HG02943 (cell line): ENCODE measurements at regions not wholly inside any gene's neighbourhood (a gene's known extent, or its start where the extent isn't known, plus 50 kb on each side); places are given as distances from the start of the nearest gene placed in this dataset.
"Not testable (repeated sequence)": the region's sequence is repeated elsewhere in the genome, so short reads cannot be mapped to it uniquely, and the experiment has no call there.

Experiments used
- ATAC-seq: cut with Tn5 transposase; IDR thresholded peaks from one replicate; pipeline ENCODE4 v1.9.1; 2021; ENCODE audit warnings: mild to moderate bottlenecking, low read depth, moderate library complexity; ENCODE audit not compliant: unreplicated experiment

DNA sequence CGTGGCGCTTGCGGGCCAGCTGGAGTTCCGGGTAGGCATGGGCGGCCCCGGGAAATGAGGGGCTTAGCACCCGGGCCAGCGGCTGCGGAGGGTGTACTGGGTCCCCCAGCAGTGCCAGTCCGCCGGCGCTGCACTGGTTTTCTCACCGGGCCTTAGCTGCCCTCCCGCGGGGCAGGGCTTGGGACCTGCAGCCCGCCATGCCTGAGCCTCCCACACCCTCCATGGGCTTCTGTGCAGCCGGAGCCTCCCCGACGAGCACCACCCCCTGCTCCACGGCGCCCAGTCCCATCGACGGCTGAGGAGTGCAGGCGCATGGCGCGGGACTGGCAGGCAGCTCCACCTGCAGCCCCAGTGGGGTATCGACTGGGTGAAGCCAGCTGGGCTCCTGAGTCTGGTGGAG, 852.6 kb upstream of the MIR17HG start:
- not testable (repeated sequence) for ATAC-seq

DNA sequence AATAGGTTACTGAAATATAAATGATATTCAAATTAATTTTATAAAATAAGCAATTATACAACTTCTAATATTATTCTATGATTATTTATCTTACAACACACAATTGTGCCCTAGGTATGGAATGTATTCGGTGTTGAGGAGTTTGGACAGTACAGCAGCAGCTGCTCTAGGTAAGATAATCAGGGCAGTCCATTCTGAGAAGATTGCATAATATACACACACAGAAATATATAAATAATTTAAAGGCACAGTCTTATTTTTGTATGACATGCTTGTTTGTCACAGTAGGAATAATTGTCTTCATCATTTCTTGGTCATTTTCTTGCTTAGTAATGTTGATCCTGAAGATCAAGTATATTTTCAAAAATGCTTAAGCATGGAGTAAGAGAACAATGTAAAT, 849.4 kb upstream of the MIR17HG start:
- ATAC-seq, result no peak

DNA sequence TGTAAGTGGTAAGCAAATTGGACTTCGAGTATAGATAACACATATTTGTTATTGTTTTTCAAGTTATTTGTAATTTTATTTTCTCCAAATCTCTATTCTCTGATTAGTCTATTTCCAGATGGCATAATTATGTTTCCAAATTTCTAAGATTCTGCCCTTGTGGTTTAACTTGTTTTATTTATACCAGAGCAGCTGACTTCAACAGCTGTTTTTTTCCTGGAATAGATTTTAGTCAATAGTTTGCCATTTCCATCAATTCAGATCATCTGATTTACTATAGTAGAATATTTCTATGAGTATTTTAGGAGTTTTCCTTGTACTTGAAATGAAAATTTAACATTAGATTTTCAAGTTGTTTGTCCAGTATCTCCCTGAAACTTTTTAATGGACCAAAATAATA, 848.7 kb upstream of the MIR17HG start:
- ATAC-seq, result no peak

DNA sequence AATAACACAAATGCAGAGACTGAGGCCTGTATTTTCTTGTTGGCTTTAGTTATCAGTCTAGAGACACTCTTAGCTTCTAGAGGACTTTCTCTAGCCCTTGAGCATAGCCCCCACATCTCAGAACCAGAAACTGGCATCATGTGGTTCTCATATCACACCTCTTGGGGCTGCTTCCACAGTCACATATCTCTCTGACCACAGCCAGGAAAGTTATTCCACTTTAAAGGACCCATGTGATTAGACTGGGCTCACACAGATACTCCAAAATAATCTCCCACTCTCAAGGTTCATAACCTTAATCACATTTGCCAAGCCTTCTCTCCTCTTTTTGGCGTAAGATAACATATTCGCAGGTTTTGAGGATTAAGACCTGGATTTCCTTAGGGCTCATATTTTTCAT, 846.9 kb upstream of the MIR17HG start:
- ATAC-seq, result no peak

DNA sequence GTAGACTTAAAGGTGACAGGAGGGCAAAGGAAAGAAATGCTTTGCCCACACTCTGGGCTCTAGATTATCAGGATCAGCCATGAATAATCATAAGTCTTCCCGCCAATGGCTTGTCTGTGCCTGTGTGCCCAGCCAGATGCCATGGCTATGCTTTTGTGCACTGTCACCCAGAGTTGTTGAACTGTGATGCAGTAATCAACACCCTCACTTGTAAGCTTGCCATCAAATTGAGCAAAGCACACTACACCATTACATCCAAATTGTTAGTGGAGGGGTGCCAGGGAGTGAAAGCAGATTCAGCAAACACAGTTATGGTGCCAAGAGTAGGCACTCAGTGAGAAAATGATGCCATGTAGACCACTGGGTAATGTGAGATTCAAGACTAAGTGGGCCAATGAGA, 845.3 kb upstream of the MIR17HG start:
- ATAC-seq, result no peak

DNA sequence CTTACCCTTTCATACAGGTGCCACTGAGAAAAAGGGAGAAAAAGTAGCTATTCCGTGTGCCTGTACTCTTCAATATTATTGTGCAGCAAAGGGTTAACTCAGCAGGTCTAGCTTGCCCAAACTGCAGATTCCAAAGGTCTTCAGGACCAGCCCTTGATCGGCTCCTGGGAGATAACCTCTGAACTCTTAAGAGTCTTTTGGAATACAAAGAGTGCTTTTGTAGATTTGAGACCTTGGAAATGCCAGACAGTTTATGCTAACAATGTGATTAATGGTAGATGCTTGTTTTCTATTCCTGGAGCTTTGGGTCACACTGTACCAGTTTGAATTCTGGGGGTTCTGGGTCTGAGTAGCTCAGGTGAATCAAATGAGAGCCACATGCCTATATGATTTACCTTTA, 844.7 kb upstream of the MIR17HG start:
- no peak for ATAC-seq

DNA sequence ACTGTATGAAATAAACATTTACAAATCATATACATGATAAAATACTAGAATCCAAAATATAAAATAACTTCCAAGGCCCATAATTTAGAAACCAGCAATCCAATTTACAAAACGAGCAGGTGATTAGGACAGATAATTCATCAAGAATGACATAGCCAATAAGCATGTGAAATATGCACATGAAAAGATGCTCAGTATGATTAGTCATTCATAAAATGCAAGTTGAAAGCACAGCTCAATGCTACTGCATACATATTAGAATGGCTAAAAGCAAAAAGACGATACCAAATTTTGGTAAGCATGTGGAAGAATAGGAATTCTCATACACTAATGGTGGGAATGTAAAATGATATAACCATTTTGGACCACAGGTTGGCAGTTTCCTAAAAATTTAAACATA, 837.2 kb upstream of the MIR17HG start:
- no peak for ATAC-seq

DNA sequence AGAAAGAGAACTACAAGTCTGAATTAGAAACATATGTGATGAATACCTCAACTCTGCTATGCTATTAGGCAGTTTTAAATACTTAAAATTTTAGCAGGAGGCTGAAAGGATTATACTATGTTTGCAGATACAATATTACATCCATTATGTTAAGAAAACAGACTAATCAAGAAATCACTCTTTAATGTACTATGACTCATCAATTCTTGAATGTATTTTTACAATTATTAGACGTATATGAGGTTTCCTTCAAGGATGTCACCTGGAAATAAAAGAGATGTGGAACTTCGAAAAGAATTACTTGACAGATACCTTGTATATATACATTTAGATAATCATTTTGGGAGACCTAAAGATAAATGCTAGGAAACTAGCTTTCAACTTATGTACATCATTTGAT, 835.6 kb upstream of the MIR17HG start:
- no peak for ATAC-seq

DNA sequence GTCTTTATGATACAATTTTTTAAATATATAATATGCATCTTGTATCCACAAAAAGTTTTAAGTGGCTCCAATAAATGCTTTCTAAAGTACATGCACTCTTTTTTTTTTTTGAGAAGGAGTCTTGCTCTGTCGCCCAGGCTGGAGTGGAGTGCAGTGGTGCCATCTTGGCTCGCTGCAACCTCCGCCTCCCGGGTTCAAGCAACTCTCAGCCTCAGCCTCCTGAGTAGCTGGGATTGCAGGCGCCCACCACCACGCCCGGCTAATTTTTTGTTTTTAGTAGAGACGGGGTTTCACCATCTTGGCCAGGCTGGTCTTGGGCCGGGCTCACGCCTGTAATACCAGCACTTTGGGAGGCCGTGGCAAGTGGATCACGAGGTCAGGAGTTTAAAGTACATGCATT, 832.8 kb upstream of the MIR17HG start:
- not testable (repeated sequence) for ATAC-seq

DNA sequence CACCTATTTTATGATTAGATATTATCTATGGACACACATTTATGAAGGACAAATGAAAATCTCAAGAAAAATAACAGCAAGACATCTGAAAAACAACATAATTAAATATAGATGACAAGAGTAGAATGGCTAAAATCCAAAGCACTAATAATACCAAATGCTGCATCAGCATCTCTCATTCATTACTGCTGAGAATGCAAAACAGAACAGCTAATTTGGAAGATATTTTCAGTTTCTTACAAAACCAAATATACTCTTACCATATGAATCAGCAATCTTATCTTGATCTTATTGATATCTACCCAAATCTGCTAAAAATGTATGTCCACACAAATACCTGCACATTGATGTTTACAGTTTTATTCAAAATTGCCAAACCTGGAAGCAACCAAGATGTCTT, 829.1 kb upstream of the MIR17HG start:
- ATAC-seq, result no peak

DNA sequence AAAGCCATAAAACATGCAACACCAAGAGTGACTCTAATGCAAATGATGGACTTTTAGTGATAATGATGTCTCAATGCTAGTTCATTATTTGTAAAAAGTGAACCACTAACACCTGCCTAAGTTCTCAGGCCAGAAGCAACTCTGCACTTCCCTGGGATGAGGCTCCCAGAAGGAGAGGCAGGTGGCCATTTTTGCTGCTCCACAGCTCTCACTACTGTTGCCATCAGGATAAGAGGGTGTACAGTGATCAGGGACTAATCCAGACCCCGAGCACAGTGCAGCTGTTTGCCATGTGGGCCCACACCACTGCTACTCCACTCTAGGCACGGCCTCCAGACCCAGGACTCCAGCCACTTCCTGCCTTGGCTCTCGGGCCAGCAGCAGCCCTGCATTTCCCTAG, 828.3 kb upstream of the MIR17HG start:
- ATAC-seq, result no peak

DNA sequence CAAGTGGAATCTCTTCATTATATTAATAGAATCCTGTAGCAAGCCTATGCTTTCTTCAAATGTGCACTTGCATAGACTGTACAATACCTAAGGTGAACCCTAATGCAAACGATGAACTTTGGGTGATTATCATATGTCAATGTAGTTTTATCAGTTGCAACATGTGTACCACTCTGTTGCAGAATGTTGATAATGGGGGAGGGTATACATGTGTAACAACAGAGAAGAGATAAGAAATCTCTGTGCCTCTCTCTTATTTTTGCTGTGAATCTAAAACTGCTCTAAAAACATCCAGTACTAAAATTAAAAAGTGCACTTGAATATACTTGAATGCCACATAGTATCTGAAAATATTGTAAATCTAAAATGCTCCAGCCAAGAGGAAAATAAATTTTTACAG, 820.8 kb upstream of the MIR17HG start:
- ATAC-seq, result no peak

DNA sequence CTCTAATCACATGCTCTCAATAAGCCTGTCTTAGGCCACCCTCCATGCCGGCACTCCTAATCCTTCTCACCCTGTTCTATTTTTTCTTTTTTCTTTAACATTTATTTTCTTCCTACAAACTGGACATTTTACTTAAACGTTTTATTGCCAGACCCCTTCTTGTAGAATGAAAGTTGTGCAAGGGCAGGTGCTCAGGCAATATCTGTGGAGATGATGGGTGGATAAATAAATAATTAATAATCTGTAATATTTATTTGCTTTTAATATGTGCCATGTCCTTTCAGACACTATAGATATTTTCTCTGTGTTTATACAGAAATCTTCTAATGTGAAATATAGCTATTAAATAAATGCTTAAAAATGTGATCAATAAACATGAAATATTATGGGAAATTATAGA, 815.7 kb upstream of the MIR17HG start:
- no peak for ATAC-seq

DNA sequence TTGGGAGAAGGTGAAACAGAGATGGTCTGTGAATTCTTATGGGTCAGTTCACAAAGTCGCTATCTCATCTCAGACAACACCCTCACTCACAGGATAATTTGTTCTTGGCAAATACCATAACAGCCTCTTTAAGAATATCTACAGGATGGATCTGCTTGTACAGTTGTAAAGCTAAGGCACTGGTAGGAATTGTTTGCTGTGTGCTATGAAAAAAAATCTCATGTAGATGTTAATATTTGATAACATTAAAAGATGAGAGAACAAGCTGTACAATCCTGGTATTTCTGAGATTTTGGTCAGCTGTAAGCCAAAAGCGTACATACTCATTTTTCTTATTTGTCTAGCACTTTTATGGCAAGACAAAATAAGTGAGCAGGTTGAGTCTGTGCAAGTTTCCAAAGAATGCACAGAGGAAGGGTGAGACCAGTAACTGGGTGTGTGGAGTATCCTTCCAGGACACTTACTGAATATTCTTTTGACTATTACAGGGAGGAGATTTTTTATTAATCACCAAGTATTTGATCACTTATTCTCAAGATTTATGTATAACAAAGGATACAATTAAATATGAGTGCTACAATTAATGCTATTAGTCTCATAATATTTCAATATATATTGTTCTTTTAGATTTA, 814.5 kb upstream of the MIR17HG start:
- ATAC-seq, result no peak

DNA sequence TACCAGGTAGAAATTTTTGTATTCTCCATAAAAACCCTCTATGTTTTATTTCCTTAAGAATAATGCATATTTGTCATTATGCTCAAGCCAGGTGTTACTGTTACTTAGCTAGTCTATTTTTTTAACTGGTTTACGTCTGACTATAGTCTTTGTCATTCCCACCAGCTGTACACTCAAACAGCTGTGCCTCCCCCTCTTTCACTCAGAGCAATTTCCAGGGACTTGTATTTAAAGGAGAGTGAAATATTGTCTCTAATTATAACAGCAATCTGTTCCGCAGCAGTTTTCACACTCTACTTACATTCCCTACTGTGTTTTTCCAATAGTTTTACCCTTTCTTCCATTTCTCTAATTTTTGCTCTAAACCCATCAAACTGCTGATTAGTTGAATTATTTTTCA, 813.6 kb upstream of the MIR17HG start:
- no peak for ATAC-seq

DNA sequence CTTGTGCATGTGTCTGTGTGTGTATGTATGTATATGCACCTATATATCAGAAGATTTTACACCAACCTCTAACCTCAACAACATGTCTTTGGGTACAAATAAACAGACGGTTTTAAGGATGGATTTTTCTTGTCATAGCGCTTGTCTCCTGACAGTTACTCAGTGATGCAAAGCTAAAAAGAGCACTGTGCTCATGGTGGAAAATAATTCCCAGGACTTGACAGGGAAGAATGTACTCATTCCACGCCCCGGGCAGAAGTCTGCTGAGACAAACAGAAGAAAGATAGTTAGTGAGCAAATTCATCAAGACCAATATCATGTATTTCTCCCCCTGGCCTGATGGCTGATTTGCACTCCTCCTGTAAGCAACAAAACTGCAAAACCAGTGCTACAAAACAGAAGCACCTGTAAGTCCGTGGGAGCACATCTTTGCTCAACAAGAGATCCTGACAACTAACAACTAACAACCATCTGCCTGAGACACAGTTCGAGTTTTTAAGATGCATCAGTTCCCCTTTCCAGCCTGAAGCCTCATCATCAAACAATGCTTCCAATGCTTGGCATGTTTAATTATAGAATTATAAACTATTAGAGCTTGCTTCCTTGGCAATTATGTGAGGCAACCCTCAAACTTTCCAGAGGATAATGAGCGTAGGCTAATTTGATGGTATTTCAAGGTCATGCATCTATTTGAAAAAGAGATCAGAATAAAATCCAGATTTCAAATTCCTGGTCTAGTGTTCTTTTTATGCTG, 812.7 kb upstream of the MIR17HG start:
- ATAC-seq, result no peak

DNA sequence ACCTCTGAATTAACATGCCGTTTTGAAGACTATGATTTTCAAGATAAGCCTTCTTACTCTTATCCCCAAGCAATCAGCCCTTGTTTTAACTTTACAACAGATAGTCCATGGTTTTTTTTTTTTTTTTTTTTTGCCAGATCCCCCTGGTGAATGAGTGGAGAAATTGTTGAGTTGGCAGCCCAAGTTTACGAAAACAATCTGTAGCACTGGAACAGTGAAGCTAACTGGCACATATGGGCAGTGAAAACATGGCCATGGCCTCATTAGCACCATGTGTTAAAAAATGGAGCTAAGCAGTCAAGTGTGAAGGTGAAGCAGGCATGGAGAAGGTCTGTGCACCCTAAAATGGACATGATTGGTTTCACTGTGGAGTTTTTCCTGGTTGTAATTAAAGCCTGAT, 812.1 kb upstream of the MIR17HG start:
- no peak for ATAC-seq

DNA sequence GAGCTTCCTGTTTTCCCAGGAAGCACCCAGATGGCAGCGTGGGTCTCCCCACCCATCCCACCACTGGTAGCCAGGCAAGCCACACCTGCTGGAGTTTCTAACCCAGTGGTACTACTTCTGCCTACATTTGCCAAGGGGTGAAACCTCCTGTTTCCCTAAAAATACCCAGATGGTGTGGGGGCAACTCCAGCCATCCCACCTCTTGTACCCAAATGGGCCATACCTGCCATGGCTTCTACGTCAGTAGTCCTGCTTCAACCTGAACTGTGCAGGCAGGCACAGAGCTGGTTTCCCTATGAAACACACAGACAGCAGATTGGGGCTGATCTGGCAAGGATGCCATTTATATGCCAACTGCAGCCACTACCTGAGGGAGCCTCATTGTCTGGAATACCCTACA, 809.4 kb upstream of the MIR17HG start:
- no peak for ATAC-seq

DNA sequence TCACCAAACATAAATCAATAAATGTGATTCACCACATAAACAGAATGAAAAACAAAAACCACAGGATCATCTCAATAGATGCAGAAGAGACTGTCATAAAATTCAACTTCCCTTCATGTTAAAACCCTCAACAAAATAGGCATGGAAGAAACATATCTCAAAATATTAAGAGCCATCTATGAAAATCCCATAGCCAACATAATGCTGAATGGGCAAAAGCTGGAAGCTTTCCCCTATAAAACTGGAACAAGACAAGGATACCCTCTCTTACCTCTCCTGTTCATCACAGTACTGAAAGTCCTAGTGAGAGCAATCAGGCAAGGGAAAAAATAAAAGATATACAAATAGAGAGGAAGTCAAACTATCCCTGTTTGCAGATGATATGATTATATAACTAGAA, 806.1 kb upstream of the MIR17HG start:
- no peak for ATAC-seq

DNA sequence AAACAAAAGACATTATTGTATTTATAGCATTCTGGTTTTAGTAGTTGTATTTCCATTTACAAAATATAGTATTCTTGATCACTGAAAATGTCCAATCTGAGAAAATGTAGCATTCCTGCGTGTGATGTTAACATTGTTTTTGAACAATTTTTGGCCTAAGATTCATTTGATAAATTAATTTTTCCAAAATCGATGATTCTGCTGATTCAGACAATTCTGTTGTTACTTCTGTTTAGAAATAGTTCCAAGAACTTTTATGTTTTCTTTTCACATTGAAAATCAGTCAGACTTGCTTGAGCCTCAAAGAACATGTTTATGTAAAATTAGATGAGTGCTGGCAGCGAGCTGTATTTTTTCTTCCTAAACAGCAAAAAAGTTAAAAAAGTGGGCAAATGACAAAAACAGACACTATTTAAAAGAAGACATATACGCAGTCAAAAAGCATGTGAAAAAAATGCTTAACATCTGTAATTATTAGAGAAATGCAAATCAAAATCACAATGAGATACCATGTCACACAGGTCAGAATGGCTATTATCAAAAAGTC, 804.5 kb upstream of the MIR17HG start:
- ATAC-seq, result no peak

DNA sequence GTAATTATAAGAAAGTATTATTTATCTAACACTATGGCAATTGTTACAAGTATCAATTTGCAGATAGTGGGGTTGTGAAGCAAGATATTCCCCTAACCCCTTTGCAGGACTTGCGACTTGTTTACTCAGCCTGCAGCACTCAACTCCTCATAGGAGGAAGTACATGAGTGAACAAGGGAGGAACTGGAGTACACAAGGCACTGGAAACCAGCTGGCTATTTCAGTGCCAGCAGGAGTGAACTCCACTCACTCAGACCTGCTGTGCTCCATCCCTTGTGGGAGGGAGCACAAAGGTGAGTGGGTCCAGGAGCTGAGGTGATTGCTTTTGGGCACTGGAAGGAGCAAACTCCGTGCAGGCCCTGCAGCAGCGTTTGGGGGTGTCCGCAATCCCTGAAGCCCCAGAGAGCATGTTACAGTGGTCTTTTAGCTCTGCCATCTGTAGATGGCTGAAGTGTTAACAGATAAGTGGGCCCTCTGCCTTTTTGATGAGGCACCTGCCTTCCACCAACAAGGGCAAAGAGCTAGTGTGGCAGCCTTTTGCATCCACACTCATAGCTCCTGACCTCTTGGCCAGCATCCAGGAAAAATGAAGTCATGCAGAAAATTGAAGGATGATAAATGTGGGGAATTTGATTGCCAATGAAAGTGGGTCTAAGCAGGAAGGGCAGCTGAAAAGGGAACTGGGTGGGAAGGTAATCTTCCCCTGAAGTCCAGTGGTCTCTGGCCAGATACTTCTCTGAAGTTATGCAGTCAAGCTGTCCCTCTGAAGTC, 802.2 kb upstream of the MIR17HG start:
- no peak for ATAC-seq
